AG04449 (cell line): ENCODE measurements at regions not wholly inside any gene's neighbourhood (a gene's known extent, or its start where the extent isn't known, plus 50 kb on each side); places are given as distances from the start of the nearest gene placed in this dataset.
"Not testable (repeated sequence)": the region's sequence is repeated elsewhere in the genome, so short reads cannot be mapped to it uniquely, and the experiment has no call there.

Experiments
- CTCF ChIA-PET: fragments of 350-600 bp; formaldehyde crosslinking; extraction: SDS; loops from one replicate; lab custom pipeline; 2021; ENCODE audit warnings: antibody characterized with exemption; lab: Yijun Ruan, JAX
- POLR2A ChIA-PET: fragments of 400-600, 350-600 bp; formaldehyde crosslinking; extraction: SDS; loops from one replicate; lab custom pipeline; 2020; ENCODE audit warnings: antibody characterized with exemption, inconsistent platforms; lab: Yijun Ruan, JAX
- DNase-seq: peaks from one replicate; pipeline ENCODE4 v3.0.0-alpha.2; 2010; ENCODE audit warnings: low read depth, low spot score
- H3K4me3 ChIP-seq: 2 replicates; pipeline ENCODE4 v1.5.1; 2011; ENCODE audit warnings: low read depth, mild to moderate bottlenecking, control low read depth, low read length
- CTCF ChIP-seq: IDR thresholded peaks from one replicate; pipeline ENCODE4 v1.5.1; 2011; ENCODE audit warnings: mild to moderate bottlenecking, moderate library complexity, low read length, control low read depth, inconsistent platforms; ENCODE audit not compliant: insufficient read depth; ENCODE audit errors: missing control alignments

DNA sequence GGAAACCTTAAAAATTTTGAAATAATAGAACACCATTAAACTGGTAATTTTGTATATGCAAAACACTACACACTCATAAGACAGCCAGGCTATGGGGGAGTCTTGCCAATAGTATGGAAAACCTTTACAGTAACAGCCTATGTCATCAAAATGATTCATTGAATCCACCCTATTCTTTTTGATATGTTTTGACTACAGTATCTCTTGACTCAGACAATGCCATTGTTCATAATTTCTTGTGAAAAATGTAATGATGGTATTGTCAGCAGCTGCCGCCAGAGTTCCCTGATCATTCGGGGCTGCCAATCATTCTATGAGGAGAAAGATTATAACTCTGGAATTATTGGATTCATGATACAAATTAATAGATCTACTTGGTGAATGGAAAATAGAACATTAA, 101.4 kb upstream of the POC5 start:
- no peak for TF ChIP-seq CTCF
- POLR2A ChIA-PET: no interaction called here
- DNase-seq: no peak
- CTCF ChIA-PET: no interaction called here
- H3K4me3 ChIP-seq: no peak overlapping the region

GRCh38 chr5:75799695-75800094, 82.5 kb upstream of the POC5 start:
- H3K4me3 ChIP-seq, CTCF ChIA-PET, DNase-seq, POLR2A ChIA-PET: not testable (repeated sequence)

DNA sequence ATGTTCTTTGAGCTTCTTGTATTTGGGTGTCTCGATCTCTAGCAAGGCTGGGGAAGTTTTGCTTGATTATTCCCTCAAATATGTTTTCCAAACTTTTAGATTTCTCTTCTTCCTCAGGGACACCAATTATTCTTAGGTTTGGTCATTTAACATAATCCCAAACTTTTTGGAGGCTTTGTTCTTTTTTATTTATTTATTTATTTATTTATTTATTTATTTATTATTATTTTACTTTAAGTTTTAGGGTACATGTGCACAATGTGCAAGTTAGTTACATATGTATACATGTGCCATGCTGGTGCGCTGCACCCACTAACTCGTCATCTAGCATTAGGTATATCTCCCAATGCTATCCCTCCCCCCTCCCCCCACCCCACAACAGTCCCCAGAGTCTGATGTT, 52.1 kb upstream of the POC5 start:
- POLR2A ChIA-PET, CTCF ChIA-PET, DNase-seq, H3K4me3 ChIP-seq: not testable (repeated sequence)
